CD4-positive, alpha-beta T cell (primary cell): ENCODE measurements at regions not wholly inside any gene's neighbourhood (a gene's known extent, or its start where the extent isn't known, plus 50 kb on each side); places are given as distances from the start of the nearest gene placed in this dataset.
"Not testable (repeated sequence)": the region's sequence is repeated elsewhere in the genome, so short reads cannot be mapped to it uniquely, and the experiment has no call there.

Experiments used
- ATAC-seq: fragments of 200-7000 bp; cut with Tn5 transposase; one replicate; pipeline ENCODE4 v1.10.0; 2022; ENCODE audit warnings: mild to moderate bottlenecking; ENCODE audit not compliant: poor library complexity
- CTCF ChIA-PET: fragments of 350-600 bp; sonication (Branson Sonifier 250); formaldehyde crosslinking; loops from one replicate; lab custom pipeline; 2021; ENCODE audit warnings: antibody characterized with exemption, inconsistent platforms; lab: Charles Lee
- POLR2A ChIA-PET: fragments of 350-600 bp; sonication (Branson Sonifier 250); formaldehyde crosslinking; loops from one replicate; lab custom pipeline; 2021; ENCODE audit warnings: antibody characterized with exemption, inconsistent platforms; lab: Charles Lee
- DNase-seq, 14 experiments: peaks; one replicate each; pipeline ENCODE4 v3.0.0-alpha.2; 2013 to 2020; ENCODE audit warnings: mixed read lengths in 2 of 14
- H3K27ac ChIP-seq, 2 donors: one replicate each; pipeline versions ENCODE4 v1.5.1 to v1.7.0; 2013; ENCODE audit warnings: low read length in 2 of 2, low read depth in 1 of 2, mild to moderate bottlenecking in 1 of 2
- H3K27me3 ChIP-seq, 2 experiments: 1 replicate in 1 of 2; 2 replicates in 1 of 2; pipeline versions ENCODE4 v1.6.1 to v1.7.0; 2013; ENCODE audit warnings: low read length in 2 of 2, control low read depth in 1 of 2, mild to moderate bottlenecking in 1 of 2, moderate library complexity in 1 of 2; ENCODE audit not compliant: insufficient read depth in 2 of 2, control insufficient read depth in 1 of 2
- H3K36me3 ChIP-seq: one replicate; pipeline ENCODE4 v1.6.1; 2013; ENCODE audit warnings: low read length, control low read depth; ENCODE audit not compliant: insufficient read depth
- H3K4me1 ChIP-seq: one replicate; pipeline ENCODE4 v1.6.1; 2013; ENCODE audit warnings: low read length, control low read depth; ENCODE audit not compliant: insufficient read depth
- H3K4me3 ChIP-seq: one replicate; pipeline ENCODE4 v1.5.1; 2013; ENCODE audit warnings: mild to moderate bottlenecking, low read length, moderate library complexity
- H3K9me3 ChIP-seq, 2 experiments: 1 replicate in 1 of 2; 2 replicates in 1 of 2; pipeline versions ENCODE4 v1.6.1 to v1.7.0; 2013; ENCODE audit warnings: low read length in 2 of 2, mild to moderate bottlenecking in 2 of 2, control low read depth in 1 of 2, moderate library complexity in 1 of 2; ENCODE audit not compliant: control insufficient read depth in 1 of 2, insufficient read depth in 1 of 2
- H3K27ac Mint-ChIP-seq: one replicate; pipeline ENCODE4 v1.8.0; 2020; ENCODE audit warnings: mixed read lengths
- H3K27me3 Mint-ChIP-seq: one replicate; pipeline ENCODE4 v1.8.0; 2021; ENCODE audit warnings: mixed read lengths
- H3K36me3 Mint-ChIP-seq: one replicate; pipeline ENCODE4 v1.8.0; 2021; ENCODE audit warnings: low read depth, mixed read lengths
- H3K4me1 Mint-ChIP-seq: one replicate; pipeline ENCODE4 v1.8.0; 2021; ENCODE audit warnings: low read depth, mixed read lengths
- H3K4me3 Mint-ChIP-seq: one replicate; pipeline ENCODE4 v1.8.0; 2020; ENCODE audit warnings: mild to moderate bottlenecking, mixed read lengths
- H3K9me3 Mint-ChIP-seq: one replicate; pipeline ENCODE4 v1.8.0; 2020; ENCODE audit warnings: mixed read lengths
- intact Hi-C, 2 experiments: fragments of 100-400 bp; cut with DNase I in 1 of 2; cut with micrococcal nuclease in 1 of 2; formaldehyde crosslinking; loops; one replicate each; pipeline versions ENCODE4 v1.15.1 to v1.9.0; 2023 to 2025; cut with DNase I, micrococcal nuclease
- TF ChIP-seq, protein P1 (sequence below): fragments of 200-600 bp; IDR thresholded peaks from one replicate; pipeline ENCODE4 v1.8.0; 2022; ENCODE audit warnings: antibody characterized with exemption, mild to moderate bottlenecking

DNA sequence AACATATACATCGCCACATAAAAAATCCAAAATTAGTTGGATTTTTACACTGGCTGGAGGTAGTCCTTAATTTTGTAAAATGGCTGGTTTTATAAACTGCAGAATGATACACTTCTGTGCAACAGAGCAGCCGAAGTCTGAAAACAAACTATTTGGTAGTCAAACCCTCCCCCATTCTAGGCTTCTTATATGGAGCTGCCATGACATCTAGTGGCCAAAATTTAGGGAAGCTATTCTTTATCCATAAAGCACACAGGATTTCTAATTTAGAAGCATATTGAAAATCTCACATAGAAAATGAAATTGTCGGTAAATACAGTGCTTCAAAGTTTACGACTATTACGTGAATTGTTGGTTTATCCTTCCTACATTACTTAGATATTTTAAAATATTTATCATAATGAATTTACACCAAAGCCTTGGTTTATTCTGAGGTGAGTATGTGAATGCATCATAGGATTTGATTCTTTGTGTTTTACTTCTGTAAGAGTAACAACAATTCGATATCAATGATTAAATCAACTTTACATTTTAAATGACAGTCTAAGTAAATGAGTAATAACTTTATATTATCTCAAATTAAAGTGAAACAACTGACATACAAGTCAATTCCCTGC, 113.4 kb upstream of the FAM241A start:
- no peaks in the 10 kb centered on the region for H3K4me1 Mint-ChIP-seq
- ChIA-PET POLR2A (no interaction called here), CTCF (interaction anchor here (0.6 kb wide), 1 partner anchor 27 kb away, joined by 3 read pairs; no protein-coding TSS in a partner anchor)
- Histone ChIP-seq H3K36me3 (no peaks in the 10 kb centered on the region), H3K4me1 (no peaks in the 10 kb centered on the region), H3K4me3 (no peak overlapping the region), H3K9me3 (no peaks in the 10 kb centered on the region), H3K27ac (no peak overlapping the region), H3K27me3 (peaks cover 4 to 43% of the 10 kb centered on the region in 2 experiments)
- H3K27ac Mint-ChIP-seq, result no peak overlapping the region
- H3K36me3 Mint-ChIP-seq, result no peaks in the 10 kb centered on the region
- TF ChIP-seq, protein P1, sequence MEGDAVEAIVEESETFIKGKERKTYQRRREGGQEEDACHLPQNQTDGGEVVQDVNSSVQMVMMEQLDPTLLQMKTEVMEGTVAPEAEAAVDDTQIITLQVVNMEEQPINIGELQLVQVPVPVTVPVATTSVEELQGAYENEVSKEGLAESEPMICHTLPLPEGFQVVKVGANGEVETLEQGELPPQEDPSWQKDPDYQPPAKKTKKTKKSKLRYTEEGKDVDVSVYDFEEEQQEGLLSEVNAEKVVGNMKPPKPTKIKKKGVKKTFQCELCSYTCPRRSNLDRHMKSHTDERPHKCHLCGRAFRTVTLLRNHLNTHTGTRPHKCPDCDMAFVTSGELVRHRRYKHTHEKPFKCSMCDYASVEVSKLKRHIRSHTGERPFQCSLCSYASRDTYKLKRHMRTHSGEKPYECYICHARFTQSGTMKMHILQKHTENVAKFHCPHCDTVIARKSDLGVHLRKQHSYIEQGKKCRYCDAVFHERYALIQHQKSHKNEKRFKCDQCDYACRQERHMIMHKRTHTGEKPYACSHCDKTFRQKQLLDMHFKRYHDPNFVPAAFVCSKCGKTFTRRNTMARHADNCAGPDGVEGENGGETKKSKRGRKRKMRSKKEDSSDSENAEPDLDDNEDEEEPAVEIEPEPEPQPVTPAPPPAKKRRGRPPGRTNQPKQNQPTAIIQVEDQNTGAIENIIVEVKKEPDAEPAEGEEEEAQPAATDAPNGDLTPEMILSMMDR, result no peak
- peak in 2 of 14 experiments; percentile 7 to 9 for DNase-seq
- ATAC-seq, result no peak
- intact Hi-C loops, result no loop called here
- peaks cover 66% of the 10 kb centered on the region for H3K27me3 Mint-ChIP-seq
- no peaks in the 10 kb centered on the region for H3K9me3 Mint-ChIP-seq
- H3K4me3 Mint-ChIP-seq, result no peak overlapping the region

- H3K9me3 ChIP-seq, result no peaks in the 10 kb centered on the region
- peaks cover 4 to 33% of the 10 kb centered on the region in 2 experiments for H3K27me3 ChIP-seq
- TF ChIP-seq, protein P1, result no peak
- ChIA-PET CTCF (no interaction called here), POLR2A (no interaction called here)
- H3K4me3 ChIP-seq, result no peak overlapping the region
- Mint-ChIP-seq H3K4me1 (no peaks in the 10 kb centered on the region), H3K27ac (no peak overlapping the region), H3K4me3 (no peak overlapping the region), H3K27me3 (peaks cover 37% of the 10 kb centered on the region), H3K36me3 (no peaks in the 10 kb centered on the region), H3K9me3 (no peaks in the 10 kb centered on the region)
- H3K36me3 ChIP-seq, result no peaks in the 10 kb centered on the region
- H3K4me1 ChIP-seq, result no peaks in the 10 kb centered on the region
- H3K27ac ChIP-seq, result no peak overlapping the region
- ATAC-seq (no peak), DNase-seq (no peak)
- intact Hi-C loops, result no loop called here
Observed at GRCh38 chr4:112036886-112037285, 108.4 kb upstream of the FAM241A start.

- H3K4me1 Mint-ChIP-seq, result no peaks in the 10 kb centered on the region
- H3K27me3 ChIP-seq, result peaks cover 0 to 21% of the 10 kb centered on the region in 2 experiments
- no peak overlapping the region for H3K4me3 Mint-ChIP-seq
- H3K27ac ChIP-seq, result no peak overlapping the region
- DNase-seq (no peak), ATAC-seq (no peak)
- H3K27me3 Mint-ChIP-seq, result peaks cover 23% of the 10 kb centered on the region
- no peak overlapping the region for H3K4me3 ChIP-seq
- H3K4me1 ChIP-seq, result no peaks in the 10 kb centered on the region
- ChIA-PET POLR2A (no interaction called here), CTCF (no interaction called here)
- H3K36me3 Mint-ChIP-seq, result no peaks in the 10 kb centered on the region
- no peak overlapping the region for H3K27ac Mint-ChIP-seq
- H3K36me3 ChIP-seq, result no peaks in the 10 kb centered on the region
- H3K9me3 ChIP-seq, result no peaks in the 10 kb centered on the region
- intact Hi-C loops, result no loop called here
- TF ChIP-seq, protein P1, result no peak
- no peaks in the 10 kb centered on the region for H3K9me3 Mint-ChIP-seq
Observed at GRCh38 chr4:112038861-112039260, 106.4 kb upstream of the FAM241A start.

GRCh38 chr4:112049119-112049518, 96.1 kb upstream of the FAM241A start:
- H3K27ac ChIP-seq, H3K27me3 Mint-ChIP-seq, H3K4me3 Mint-ChIP-seq, H3K9me3 Mint-ChIP-seq, H3K4me1 ChIP-seq, H3K27me3 ChIP-seq, ATAC-seq, POLR2A ChIA-PET, H3K4me3 ChIP-seq, H3K36me3 Mint-ChIP-seq, H3K27ac Mint-ChIP-seq, H3K36me3 ChIP-seq, H3K9me3 ChIP-seq, H3K4me1 Mint-ChIP-seq, intact Hi-C loops, DNase-seq, CTCF ChIA-PET: not testable (repeated sequence)
